Neural cell (in vitro differentiated cells): ENCODE measurements at regions not wholly inside any gene's neighbourhood (a gene's known extent, or its start where the extent isn't known, plus 50 kb on each side); places are given as distances from the start of the nearest gene placed in this dataset.

Experiments used
- H2AFZ ChIP-seq: fragments of 200-600, 300-800 bp; sonication (generic), shearing (Covaris generic); 2 replicates; pipeline ENCODE4 v1.6.0; 2014; ENCODE audit warnings: low read depth, mild to moderate bottlenecking, antibody characterized with exemption, low read length, moderate library complexity
- H3F3A ChIP-seq: fragments of 200-600 bp; shearing (Covaris generic); 2 replicates; pipeline ENCODE4 v1.6.1; 2016; ENCODE audit warnings: mild to moderate bottlenecking, moderate library complexity, mixed read lengths, antibody characterized with exemption, low read length; ENCODE audit not compliant: insufficient read depth, poor library complexity, severe bottlenecking
- H3K27ac ChIP-seq: fragments of 200-600, 300-800 bp; sonication (generic), shearing (Covaris generic); 2 replicates; pipeline ENCODE4 v1.5.1; 2014; ENCODE audit warnings: mild to moderate bottlenecking, low read length, moderate library complexity
- H3K27me3 ChIP-seq: fragments of 300-800, 200-600 bp; sonication (generic), shearing (Covaris generic); 2 replicates; pipeline ENCODE4 v1.6.0; 2014; ENCODE audit warnings: mild to moderate bottlenecking, low read depth, low read length, moderate library complexity; ENCODE audit not compliant: insufficient read depth
- H3K36me3 ChIP-seq: fragments of 300-800, 200-600 bp; sonication (generic), shearing (Covaris generic); 2 replicates; pipeline ENCODE4 v1.5.1; 2014; ENCODE audit warnings: mild to moderate bottlenecking, antibody characterized with exemption, low read length, moderate library complexity; ENCODE audit not compliant: insufficient read depth
- H3K4me2 ChIP-seq: fragments of 300-800, 200-600 bp; sonication (generic), shearing (Covaris generic); 2 replicates; pipeline ENCODE4 v1.6.0; 2014; ENCODE audit warnings: mild to moderate bottlenecking, low read length
- H3K4me3 ChIP-seq: fragments of 300-800, 200-600 bp; sonication (generic), shearing (Covaris generic); 2 replicates; pipeline ENCODE4 v1.5.1; 2014; ENCODE audit warnings: mild to moderate bottlenecking, low read length, moderate library complexity
- H3K79me2 ChIP-seq: fragments of 200-600 bp; shearing (Covaris generic); replicated peaks from 2 replicates; pipeline ENCODE4 v1.6.0; 2014; ENCODE audit warnings: mild to moderate bottlenecking, low read length, moderate library complexity; ENCODE audit not compliant: insufficient read depth
- H3K9ac ChIP-seq: fragments of 300-800, 200-600 bp; sonication (generic), shearing (Covaris generic); 2 replicates; pipeline ENCODE4 v1.6.1; 2016; ENCODE audit warnings: mild to moderate bottlenecking, low read length, mixed read lengths
- H3K9me2 ChIP-seq: fragments of 200-600 bp; shearing (Covaris generic); 2 replicates; pipeline ENCODE4 v1.6.1; 2016; ENCODE audit warnings: mild to moderate bottlenecking, low read length, mixed read lengths; ENCODE audit not compliant: insufficient read depth
- H3K9me3 ChIP-seq: fragments of 200-600, 300-800 bp; sonication (generic), shearing (Covaris generic); 2 replicates; pipeline ENCODE4 v1.6.1; 2016; ENCODE audit warnings: mild to moderate bottlenecking, mixed run types, low read length, moderate library complexity, mixed read lengths
- H4K20me1 ChIP-seq: fragments of 200-600 bp; shearing (Covaris generic); 2 replicates; pipeline ENCODE4 v1.6.1; 2016; ENCODE audit warnings: mild to moderate bottlenecking, mixed run types; ENCODE audit not compliant: insufficient read depth
- CTCF ChIP-seq: fragments of 450-650 bp; IDR thresholded peaks from 2 replicates; pipeline ENCODE4 v1.5.1; 2014; ENCODE audit warnings: antibody characterized with exemption, mild to moderate bottlenecking, moderate library complexity; ENCODE audit not compliant: poor library complexity, severe bottlenecking
- EP300 ChIP-seq: fragments of 450-650 bp; conservative IDR thresholded peaks from 2 replicates; pipeline ENCODE4 v1.6.1; 2014; ENCODE audit warnings: antibody characterized with exemption, mild to moderate bottlenecking, moderate library complexity; ENCODE audit not compliant: poor library complexity, severe bottlenecking
- EZH2 ChIP-seq: fragments of 200-600, 300-800 bp; shearing (Covaris generic), sonication (generic); IDR thresholded peaks from 2 replicates; pipeline ENCODE4 v1.6.1; 2014; ENCODE audit warnings: antibody characterized with exemption, low read length, borderline replicate concordance, mild to moderate bottlenecking; ENCODE audit not compliant: insufficient read depth, poor library complexity, severe bottlenecking
- MXI1 ChIP-seq: fragments of 450-650 bp; conservative IDR thresholded peaks from 2 replicates; pipeline ENCODE4 v1.6.1; 2014; ENCODE audit warnings: antibody characterized with exemption, mild to moderate bottlenecking; ENCODE audit not compliant: poor library complexity, severe bottlenecking
- POLR2AphosphoS5 ChIP-seq: IDR thresholded peaks from 2 replicates; pipeline ENCODE4 v1.6.1; 2012
- RAD21 ChIP-seq: fragments of 450-650 bp; conservative IDR thresholded peaks from 2 replicates; pipeline ENCODE4 v1.6.1; 2014; ENCODE audit warnings: antibody characterized with exemption, mild to moderate bottlenecking, moderate library complexity
- REST ChIP-seq: IDR thresholded peaks from 2 replicates; pipeline ENCODE4 v1.6.1; 2012; ENCODE audit warnings: borderline replicate concordance
- SMC3 ChIP-seq: fragments of 450-650 bp; conservative IDR thresholded peaks from 2 replicates; pipeline ENCODE4 v1.6.1; 2014; ENCODE audit warnings: antibody characterized with exemption, mild to moderate bottlenecking, moderate library complexity; ENCODE audit not compliant: poor library complexity
- TAF1 ChIP-seq: IDR thresholded peaks from 2 replicates; pipeline ENCODE4 v1.6.1; 2012; ENCODE audit warnings: low read depth

GRCh38 chr4:64200001-64200555, 209.2 kb downstream of the TECRL start:
- TF ChIP-seq TAF1 (no peak), EZH2 (no peak), SMC3 (no peak), REST (no peak), EP300 (no peak), POLR2AphosphoS5 (no peak), CTCF (no peak), RAD21 (no peak), MXI1 (no peak)
- Histone ChIP-seq H3K9ac (no peak overlapping the region), H3K9me3 (no peaks in the 10 kb centered on the region), H2AFZ (no peak overlapping the region), H3K27ac (no peak overlapping the region), H3K9me2 (no peaks in the 10 kb centered on the region), H3K27me3 (no peaks in the 10 kb centered on the region), H4K20me1 (no peaks in the 10 kb centered on the region), H3K4me2 (no peak overlapping the region), H3K4me3 (no peak overlapping the region), H3K36me3 (no peaks in the 10 kb centered on the region), H3K79me2 (no peaks in the 10 kb centered on the region), H3F3A (no peaks in the 10 kb centered on the region)

- no peaks in the 10 kb centered on the region for H3K79me2 ChIP-seq
- no peaks in the 10 kb centered on the region for H4K20me1 ChIP-seq
- no peak overlapping the region for H3K4me2 ChIP-seq
- H3K27me3 ChIP-seq, result no peaks in the 10 kb centered on the region
- H3K9me3 ChIP-seq, result no peaks in the 10 kb centered on the region
- H3K4me3 ChIP-seq, result no peak overlapping the region
- H3K36me3 ChIP-seq, result no peaks in the 10 kb centered on the region
- H3F3A ChIP-seq, result no peaks in the 10 kb centered on the region
- no peak overlapping the region for H3K9ac ChIP-seq
- TF ChIP-seq EP300 (no peak), TAF1 (no peak), CTCF (no peak), RAD21 (no peak), EZH2 (no peak), SMC3 (no peak), POLR2AphosphoS5 (no peak), REST (no peak), MXI1 (no peak)
- no peaks in the 10 kb centered on the region for H3K9me2 ChIP-seq
- H2AFZ ChIP-seq, result no peak overlapping the region
- no peak overlapping the region for H3K27ac ChIP-seq
These were observed 213.7 kb downstream of the TECRL start for GRCh38 chr4:64195582-64195981.
